Mesothelial cell of epicardium (in vitro differentiated cells): ENCODE measurements at regions not wholly inside any gene's neighbourhood (a gene's known extent, or its start where the extent isn't known, plus 50 kb on each side); places are given as distances from the start of the nearest gene placed in this dataset.

Experiments used
- DNase-seq, 2 experiments: peaks; one replicate each; pipeline ENCODE4 v3.0.0; 2021; ENCODE audit warnings: low spot score in 2 of 2; ENCODE audit not compliant: unreplicated experiment in 2 of 2
- H3K27ac Mint-ChIP-seq: 2 replicates; pipeline ENCODE4 v1.8.0; 2021; ENCODE audit warnings: mixed read lengths
- H3K27me3 Mint-ChIP-seq: 2 replicates; pipeline ENCODE4 v1.8.0; 2021; ENCODE audit warnings: low read depth, mixed read lengths
- H3K36me3 Mint-ChIP-seq: 2 replicates; pipeline ENCODE4 v1.8.0; 2021; ENCODE audit warnings: mixed read lengths
- H3K4me1 Mint-ChIP-seq: 2 replicates; pipeline ENCODE4 v1.8.0; 2021; ENCODE audit warnings: mixed read lengths
- H3K4me3 Mint-ChIP-seq: 2 replicates; pipeline ENCODE4 v1.8.0; 2021; ENCODE audit warnings: mild to moderate bottlenecking, moderate library complexity, mixed read lengths
- H3K9me3 Mint-ChIP-seq: 2 replicates; pipeline ENCODE4 v1.8.0; 2021; ENCODE audit warnings: mixed read lengths
- CTCF ChIP-seq: fragments of 200-600 bp; sonication (generic); IDR thresholded peaks from one replicate; pipeline ENCODE4 v1.5.0; 2021; ENCODE audit warnings: antibody characterized with exemption; ENCODE audit not compliant: unreplicated experiment

DNA sequence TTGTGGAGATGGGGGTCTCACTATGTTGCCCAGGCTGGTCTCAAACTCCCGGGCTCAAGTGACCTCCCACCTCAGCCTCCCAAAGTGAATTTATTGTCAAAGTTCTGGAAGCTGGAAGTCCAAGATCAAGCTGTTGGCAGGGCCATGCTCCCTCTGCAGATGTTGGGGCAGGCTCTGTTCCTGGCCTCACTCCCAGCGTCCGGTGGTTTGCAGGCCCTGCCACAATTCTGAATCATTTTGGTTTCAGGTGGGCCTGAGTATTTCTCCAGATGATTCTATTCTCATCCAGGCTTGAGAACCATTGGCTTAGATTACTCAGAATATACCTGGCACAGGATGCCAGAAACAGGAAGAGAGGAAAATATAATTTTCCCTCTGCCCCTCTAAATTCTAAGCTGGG, 737.4 kb downstream of the TNS3 start:
- Mint-ChIP-seq H3K27ac (no peak overlapping the region), H3K4me3 (no peak overlapping the region), H3K9me3 (peaks cover 23% of the 10 kb centered on the region), H3K36me3 (no peaks in the 10 kb centered on the region), H3K4me1 (no peaks in the 10 kb centered on the region), H3K27me3 (no peaks in the 10 kb centered on the region)
- TF ChIP-seq CTCF, result no peak
- DNase-seq, result no peak

GRCh38 chr7:46841248-46841647, 740.7 kb downstream of the TNS3 start:
- no peak for DNase-seq
- no peak overlapping the region for H3K4me3 Mint-ChIP-seq
- peaks cover 4% of the 10 kb centered on the region for H3K36me3 Mint-ChIP-seq
- TF ChIP-seq CTCF, result no peak
- H3K27ac Mint-ChIP-seq, result no peak overlapping the region
- no peaks in the 10 kb centered on the region for H3K27me3 Mint-ChIP-seq
- no peaks in the 10 kb centered on the region for H3K4me1 Mint-ChIP-seq
- peaks cover 33% of the 10 kb centered on the region for H3K9me3 Mint-ChIP-seq

GRCh38 chr7:46839651-46840050, 742.3 kb downstream of the TNS3 start:
- no peaks in the 10 kb centered on the region for H3K4me1 Mint-ChIP-seq
- no peak for TF ChIP-seq CTCF
- DNase-seq, result no peak
- H3K27me3 Mint-ChIP-seq, result no peaks in the 10 kb centered on the region
- no peak overlapping the region for H3K4me3 Mint-ChIP-seq
- H3K9me3 Mint-ChIP-seq, result peaks cover 35% of the 10 kb centered on the region
- H3K36me3 Mint-ChIP-seq, result peaks cover 5% of the 10 kb centered on the region
- H3K27ac Mint-ChIP-seq, result no peak overlapping the region

DNA sequence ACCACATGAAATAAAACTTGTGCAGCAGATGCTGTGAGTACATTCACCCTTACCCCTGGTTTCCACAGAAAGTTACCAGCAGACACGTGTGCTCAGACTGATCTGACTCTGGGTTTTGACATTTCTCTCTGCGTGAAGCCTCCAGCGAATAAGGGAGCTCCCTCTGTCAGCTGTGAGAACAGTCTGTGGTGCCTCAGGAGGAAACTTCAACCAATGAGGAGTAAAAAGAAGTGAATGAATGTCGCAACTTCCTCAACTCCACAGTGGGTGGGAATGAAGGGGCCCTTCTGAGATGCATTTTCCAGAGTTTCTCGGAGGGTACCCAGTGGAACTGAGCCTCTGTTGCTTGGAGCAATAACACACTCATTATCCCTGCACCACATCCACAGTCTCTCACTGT, 743.4 kb downstream of the TNS3 start:
- Mint-ChIP-seq H3K4me1 (no peaks in the 10 kb centered on the region), H3K27ac (no peak overlapping the region), H3K27me3 (no peaks in the 10 kb centered on the region), H3K9me3 (peaks cover 40% of the 10 kb centered on the region), H3K4me3 (no peak overlapping the region), H3K36me3 (peaks cover 5% of the 10 kb centered on the region)
- TF ChIP-seq CTCF, result no peak
- DNase-seq, result no peak

DNA sequence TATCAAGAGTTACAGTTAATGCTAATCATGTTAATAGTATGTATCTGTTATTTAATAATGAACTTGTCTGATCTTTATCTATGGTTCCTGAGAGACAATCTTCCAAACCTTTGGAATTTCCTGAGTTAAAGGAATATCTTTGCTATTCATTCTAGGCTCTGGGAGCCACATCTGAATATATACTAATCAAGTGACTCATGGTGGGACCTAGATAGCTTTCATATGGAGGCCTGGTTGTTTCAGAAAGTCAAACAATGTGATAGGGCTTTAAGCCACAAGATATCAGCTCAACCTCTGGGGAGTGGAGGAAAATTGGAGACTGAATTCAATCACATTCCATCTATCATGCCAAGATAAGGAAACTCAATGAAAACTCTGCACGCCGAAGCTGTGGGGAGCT, 746.4 kb downstream of the TNS3 start:
- TF ChIP-seq CTCF, result no peak
- no peaks in the 10 kb centered on the region for H3K27me3 Mint-ChIP-seq
- H3K9me3 Mint-ChIP-seq, result peaks cover 41% of the 10 kb centered on the region
- no peak for DNase-seq
- no peaks in the 10 kb centered on the region for H3K4me1 Mint-ChIP-seq
- H3K36me3 Mint-ChIP-seq, result peaks cover 5% of the 10 kb centered on the region
- H3K4me3 Mint-ChIP-seq, result no peak overlapping the region
- H3K27ac Mint-ChIP-seq, result no peak overlapping the region

DNA sequence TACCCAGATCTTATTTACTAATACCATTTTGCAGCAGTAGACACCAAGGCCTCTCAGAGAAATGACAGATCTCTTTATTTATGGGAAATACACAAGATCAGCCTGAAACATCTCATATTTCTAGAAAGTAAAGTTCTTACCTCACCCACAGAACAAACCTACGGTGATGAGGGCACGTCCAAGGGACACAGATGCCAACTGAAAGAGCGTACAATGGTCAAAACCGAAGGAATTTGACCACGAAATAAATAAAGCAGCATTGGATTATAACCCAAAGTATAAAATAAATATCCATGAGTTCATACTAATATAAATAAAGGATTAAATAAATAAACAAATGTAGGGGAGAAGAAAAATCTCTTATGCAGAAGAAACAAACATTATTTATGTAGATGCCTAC, 747.0 kb downstream of the TNS3 start:
- no peak overlapping the region for H3K4me3 Mint-ChIP-seq
- H3K36me3 Mint-ChIP-seq, result peaks cover 5% of the 10 kb centered on the region
- peaks cover 48% of the 10 kb centered on the region for H3K9me3 Mint-ChIP-seq
- no peaks in the 10 kb centered on the region for H3K4me1 Mint-ChIP-seq
- TF ChIP-seq CTCF, result no peak
- no peak overlapping the region for H3K27ac Mint-ChIP-seq
- DNase-seq, result no peak
- H3K27me3 Mint-ChIP-seq, result no peaks in the 10 kb centered on the region
